Adrenal gland (tissue), 5 donors: ENCODE measurements at regions not wholly inside any gene's neighbourhood (a gene's known extent, or its start where the extent isn't known, plus 50 kb on each side); places are given as distances from the start of the nearest gene placed in this dataset.

ENCODE experiments used
- CTCF ChIP-seq, 6 experiments: fragments of 450-650 bp in 4 of 6; fragments of 200-600 bp in 2 of 6; sonication (generic) in 1 of 6; IDR thresholded peaks; 1 replicate in 5 of 6; 2 replicates in 1 of 6; pipeline versions ENCODE4 v1.5.1 to v1.8.0; 2016 to 2021; ENCODE audit warnings: antibody characterized with exemption in 6 of 6, mild to moderate bottlenecking in 2 of 6, moderate library complexity in 1 of 6
- POLR2A ChIP-seq, 2 donors: fragments of 450-650 bp; IDR thresholded peaks; one replicate each; pipeline ENCODE4 v1.6.1; 2017; ENCODE audit warnings: antibody characterized with exemption in 2 of 2, mild to moderate bottlenecking in 2 of 2, moderate library complexity in 1 of 2
- donor health status: DM: no; HTN: no; CAD: no.

GRCh38 chr10:108966005-108966404, 957.3 kb downstream of the XPNPEP1 start:
- TF ChIP-seq CTCF (IDR thresholded peaks at IDR 0.05) (no peak), POLR2A (IDR thresholded peaks at IDR 0.05) (no peak)
